Colonic mucosa (tissue), 4 donors: ENCODE measurements at regions not wholly inside any gene's neighbourhood (a gene's known extent, or its start where the extent isn't known, plus 50 kb on each side); places are given as distances from the start of the nearest gene placed in this dataset.

Source experiments
- DNase-seq: peaks from one replicate; pipeline ENCODE4 v3.0.0-alpha.2; 2020
- H3K27ac ChIP-seq: fragments of 200-600 bp; one replicate; pipeline ENCODE4 v1.8.0; 2021
- H3K27me3 ChIP-seq: fragments of 200-600 bp; one replicate; pipeline ENCODE4 v1.8.0; 2021
- H3K36me3 ChIP-seq: fragments of 200-600 bp; one replicate; pipeline ENCODE4 v1.8.0; 2021
- H3K4me1 ChIP-seq: fragments of 200-600 bp; one replicate; pipeline ENCODE4 v1.8.0; 2021; ENCODE audit warnings: mild to moderate bottlenecking
- H3K4me3 ChIP-seq: fragments of 200-600 bp; one replicate; pipeline ENCODE4 v1.8.0; 2021
- H3K9ac ChIP-seq, 2 donors: one replicate each; pipeline ENCODE4 v1.7.0; 2013; ENCODE audit warnings: control low read depth in 2 of 2, low read depth in 2 of 2, low read length in 2 of 2
- H3K9me3 ChIP-seq: fragments of 200-600 bp; one replicate; pipeline ENCODE4 v1.8.0; 2021
- intact Hi-C: fragments of 100-400 bp; cut with DNase I; formaldehyde crosslinking; loops from one replicate; pipeline ENCODE4 v1.14.1; 2022
- TF ChIP-seq, protein P1 (sequence below): fragments of 200-600 bp; IDR thresholded peaks from one replicate; pipeline ENCODE4 v1.8.0; 2022; ENCODE audit warnings: antibody characterized with exemption, mild to moderate bottlenecking
- donor health status: healthy.
- donor health status: DM: no; HTN: no; CAD: no.
- donor health status: DM: no; HTN: no; CAD: no.

GRCh38 chr6:137590684-137591083 lies 96.5 kb upstream of the OLIG3 start:
- DNase-seq = no peak
- Histone ChIP-seq H3K9me3 (no peaks in the 10 kb centered on the region), H3K27me3 (no peaks in the 10 kb centered on the region), H3K4me1 (no peaks in the 10 kb centered on the region), H3K27ac (no peak overlapping the region), H3K4me3 (no peak overlapping the region), H3K9ac (no peak overlapping the region), H3K36me3 (no peaks in the 10 kb centered on the region)
- TF ChIP-seq, protein P1, sequence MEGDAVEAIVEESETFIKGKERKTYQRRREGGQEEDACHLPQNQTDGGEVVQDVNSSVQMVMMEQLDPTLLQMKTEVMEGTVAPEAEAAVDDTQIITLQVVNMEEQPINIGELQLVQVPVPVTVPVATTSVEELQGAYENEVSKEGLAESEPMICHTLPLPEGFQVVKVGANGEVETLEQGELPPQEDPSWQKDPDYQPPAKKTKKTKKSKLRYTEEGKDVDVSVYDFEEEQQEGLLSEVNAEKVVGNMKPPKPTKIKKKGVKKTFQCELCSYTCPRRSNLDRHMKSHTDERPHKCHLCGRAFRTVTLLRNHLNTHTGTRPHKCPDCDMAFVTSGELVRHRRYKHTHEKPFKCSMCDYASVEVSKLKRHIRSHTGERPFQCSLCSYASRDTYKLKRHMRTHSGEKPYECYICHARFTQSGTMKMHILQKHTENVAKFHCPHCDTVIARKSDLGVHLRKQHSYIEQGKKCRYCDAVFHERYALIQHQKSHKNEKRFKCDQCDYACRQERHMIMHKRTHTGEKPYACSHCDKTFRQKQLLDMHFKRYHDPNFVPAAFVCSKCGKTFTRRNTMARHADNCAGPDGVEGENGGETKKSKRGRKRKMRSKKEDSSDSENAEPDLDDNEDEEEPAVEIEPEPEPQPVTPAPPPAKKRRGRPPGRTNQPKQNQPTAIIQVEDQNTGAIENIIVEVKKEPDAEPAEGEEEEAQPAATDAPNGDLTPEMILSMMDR = no peak
- intact Hi-C loops = no loop called here

GRCh38 chr6:137601471-137601870 lies 107.3 kb upstream of the OLIG3 start:
- intact Hi-C loops = loop anchor here (10.0 kb wide), 1 partner anchor 1053 kb away; no protein-coding TSS in a partner anchor
- TF ChIP-seq, protein P1 = no peak

GRCh38 chr6:137602313-137603197 lies 108.4 kb upstream of the OLIG3 start:
- intact Hi-C loops = loop anchor here (10.0 kb wide), 1 partner anchor 1052 kb away; no protein-coding TSS in a partner anchor
- H3K9ac ChIP-seq = no peak overlapping the region
- no peak overlapping the region for H3K27ac ChIP-seq
- no peaks in the 10 kb centered on the region for H3K36me3 ChIP-seq
- TF ChIP-seq, protein P1 = no peak
- H3K4me1 ChIP-seq = no peaks in the 10 kb centered on the region
- H3K9me3 ChIP-seq = no peaks in the 10 kb centered on the region
- no peak overlapping the region for H3K4me3 ChIP-seq
- DNase-seq = no peak
- no peaks in the 10 kb centered on the region for H3K27me3 ChIP-seq

More at GRCh38 chr6:137601471-137601870, 107.3 kb upstream of the OLIG3 start:
- no peak overlapping the region for H3K27ac ChIP-seq
- no peaks in the 10 kb centered on the region for H3K36me3 ChIP-seq
- no peaks in the 10 kb centered on the region for H3K27me3 ChIP-seq
- H3K4me1 ChIP-seq = no peaks in the 10 kb centered on the region
- no peak overlapping the region for H3K9ac ChIP-seq
- H3K4me3 ChIP-seq = no peak overlapping the region
- no peak for DNase-seq
- H3K9me3 ChIP-seq = no peaks in the 10 kb centered on the region

GRCh38 chr6:137610702-137611101 lies 116.5 kb upstream of the OLIG3 start:
- DNase-seq = no peak
- intact Hi-C loops = no loop called here
- H3K27ac ChIP-seq = no peak overlapping the region
- H3K9ac ChIP-seq = no peak overlapping the region
- no peaks in the 10 kb centered on the region for H3K9me3 ChIP-seq
- no peak overlapping the region for H3K4me3 ChIP-seq
- H3K4me1 ChIP-seq = no peaks in the 10 kb centered on the region
- H3K36me3 ChIP-seq = no peaks in the 10 kb centered on the region
- TF ChIP-seq, protein P1 = no peak
- no peaks in the 10 kb centered on the region for H3K27me3 ChIP-seq

- Histone ChIP-seq H3K27ac (no peak overlapping the region), H3K27me3 (no peaks in the 10 kb centered on the region), H3K36me3 (no peaks in the 10 kb centered on the region), H3K9ac (no peak overlapping the region), H3K4me1 (no peaks in the 10 kb centered on the region), H3K9me3 (no peaks in the 10 kb centered on the region), H3K4me3 (no peak overlapping the region)
- DNase-seq = no peak
- TF ChIP-seq, protein P1 = no peak
- intact Hi-C loops = no loop called here
Measured at GRCh38 chr6:137623293-137623692, 129.1 kb upstream of the OLIG3 start.
